MM.1S (cell line): ENCODE measurements at regions not wholly inside any gene's neighbourhood (a gene's known extent, or its start where the extent isn't known, plus 50 kb on each side); places are given as distances from the start of the nearest gene placed in this dataset.

Experiments
- DNase-seq: peaks from one replicate; pipeline ENCODE4 v3.0.0-alpha.2; 2015
- H2AFZ ChIP-seq: fragments of 300-600 bp; sonication (generic); 2 replicates; pipeline ENCODE4 v1.6.0; 2016; ENCODE audit warnings: antibody characterized with exemption, low read length
- H3F3A ChIP-seq: fragments of 300-600 bp; sonication (generic); 2 replicates; pipeline ENCODE4 v1.6.1; 2016; ENCODE audit warnings: mild to moderate bottlenecking, antibody characterized with exemption, low read length, moderate library complexity, mixed read lengths; ENCODE audit not compliant: insufficient read depth
- H3K27ac ChIP-seq: fragments of 300-600 bp; sonication (generic); 2 replicates; pipeline ENCODE4 v1.5.1; 2016; ENCODE audit warnings: mild to moderate bottlenecking, low read length
- H3K27me3 ChIP-seq: fragments of 300-600 bp; sonication (generic); replicated peaks from 2 replicates; pipeline ENCODE4 v1.6.0; 2016; ENCODE audit warnings: low read length; ENCODE audit not compliant: insufficient read depth
- H3K36me3 ChIP-seq: fragments of 300-600 bp; sonication (generic); replicated peaks from 2 replicates; pipeline ENCODE4 v1.6.1; 2016; ENCODE audit warnings: mild to moderate bottlenecking, low read length, mixed read lengths; ENCODE audit not compliant: insufficient read depth
- H3K4me1 ChIP-seq: fragments of 300-600 bp; sonication (generic); 2 replicates; pipeline ENCODE4 v1.6.1; 2016; ENCODE audit warnings: low read length, mixed read lengths
- H3K4me2 ChIP-seq: fragments of 300-600 bp; sonication (generic); 2 replicates; pipeline ENCODE4 v1.6.0; 2016; ENCODE audit warnings: low read depth, low read length
- H3K4me3 ChIP-seq: fragments of 300-600 bp; sonication (generic); 2 replicates; pipeline ENCODE4 v1.5.1; 2016; ENCODE audit warnings: low read length, mixed read lengths
- H3K79me2 ChIP-seq: fragments of 300-600 bp; sonication (generic); 2 replicates; pipeline ENCODE4 v1.6.1; 2016; ENCODE audit warnings: mixed run types, low read length, mixed read lengths
- H3K9ac ChIP-seq: fragments of 300-600 bp; sonication (generic); 2 replicates; pipeline ENCODE4 v1.6.1; 2016; ENCODE audit warnings: low read length, mixed read lengths
- H3K9me2 ChIP-seq: fragments of 300-600 bp; sonication (generic); replicated peaks from 2 replicates; pipeline ENCODE4 v1.6.1; 2016; ENCODE audit warnings: mild to moderate bottlenecking, low read length, mixed read lengths; ENCODE audit not compliant: insufficient read depth
- H3K9me3 ChIP-seq: fragments of 300-600 bp; sonication (generic); replicated peaks from 2 replicates; pipeline ENCODE4 v1.6.1; 2016; ENCODE audit warnings: mild to moderate bottlenecking, low read length, mixed read lengths; ENCODE audit not compliant: insufficient read depth
- H4K20me1 ChIP-seq: fragments of 300-600 bp; sonication (generic); 2 replicates; pipeline ENCODE4 v1.6.1; 2016; ENCODE audit warnings: mild to moderate bottlenecking, low read length, moderate library complexity, mixed read lengths; ENCODE audit not compliant: insufficient read depth
- CTCF ChIP-seq: fragments of 300-600 bp; sonication (generic); IDR thresholded peaks from 2 replicates; pipeline ENCODE4 v1.5.1; 2016; ENCODE audit warnings: antibody characterized with exemption, low read length, mixed read lengths
- EZH2 ChIP-seq: fragments of 300-600 bp; sonication (generic); optimal IDR thresholded peaks from 2 replicates; pipeline ENCODE3; 2017; ENCODE audit warnings: low read depth, mild to moderate bottlenecking, antibody characterized with exemption, low read length, mixed read lengths
- EZH2phosphoT487 ChIP-seq: fragments of 300-600 bp; sonication (generic); IDR thresholded peaks from 2 replicates; pipeline ENCODE4 v1.6.1; 2018; ENCODE audit warnings: antibody characterized with exemption, low read length

- Histone ChIP-seq H3K9me3 (no peaks in the 10 kb centered on the region), H3K27me3 (no peaks in the 10 kb centered on the region), H3K4me2 (no peak overlapping the region), H3K4me1 (no peaks in the 10 kb centered on the region), H3K79me2 (no peaks in the 10 kb centered on the region), H3K9me2 (no peaks in the 10 kb centered on the region), H3K9ac (no peak overlapping the region), H4K20me1 (no peaks in the 10 kb centered on the region), H3K4me3 (no peak overlapping the region), H2AFZ (no peak overlapping the region), H3F3A (no peaks in the 10 kb centered on the region), H3K27ac (no peak overlapping the region), H3K36me3 (no peaks in the 10 kb centered on the region)
- no peak for DNase-seq
- no peak for TF ChIP-seq EZH2phosphoT487
Measured at GRCh38 chr4:133565379-133565778, 416.3 kb downstream of the PCDH10 start.

- Histone ChIP-seq H3K4me1 (no peaks in the 10 kb centered on the region), H3K9ac (no peak overlapping the region), H3K27ac (no peak overlapping the region), H2AFZ (no peak overlapping the region), H3K79me2 (no peaks in the 10 kb centered on the region), H3K36me3 (no peaks in the 10 kb centered on the region), H3K9me3 (no peaks in the 10 kb centered on the region), H3K9me2 (no peaks in the 10 kb centered on the region), H3F3A (no peaks in the 10 kb centered on the region), H4K20me1 (no peaks in the 10 kb centered on the region), H3K4me3 (no peak overlapping the region), H3K27me3 (no peaks in the 10 kb centered on the region), H3K4me2 (no peak overlapping the region)
- DNase-seq = no peak
- TF ChIP-seq EZH2 = no peak
- no peak for TF ChIP-seq CTCF
- TF ChIP-seq EZH2phosphoT487 = no peak
Measured at GRCh38 chr4:133559987-133560386, 410.9 kb downstream of the PCDH10 start.

GRCh38 chr4:133555671-133556070 lies 406.6 kb downstream of the PCDH10 start:
- Histone ChIP-seq H3K79me2 (no peaks in the 10 kb centered on the region), H3K9me3 (no peaks in the 10 kb centered on the region), H3K27me3 (no peaks in the 10 kb centered on the region), H3K9me2 (no peaks in the 10 kb centered on the region), H3F3A (no peaks in the 10 kb centered on the region), H2AFZ (no peak overlapping the region), H3K4me2 (no peak overlapping the region), H3K36me3 (no peaks in the 10 kb centered on the region), H3K4me3 (no peak overlapping the region), H3K27ac (no peak overlapping the region), H3K4me1 (no peaks in the 10 kb centered on the region), H3K9ac (no peak overlapping the region), H4K20me1 (no peaks in the 10 kb centered on the region)
- DNase-seq = no peak
- no peak for TF ChIP-seq EZH2
- no peak for TF ChIP-seq EZH2phosphoT487
- TF ChIP-seq CTCF = no peak

- no peak overlapping the region for H3K9ac ChIP-seq
- H3K27me3 ChIP-seq = no peaks in the 10 kb centered on the region
- H3K9me3 ChIP-seq = no peaks in the 10 kb centered on the region
- no peak for TF ChIP-seq EZH2phosphoT487
- H3K4me2 ChIP-seq = no peak overlapping the region
- H3K9me2 ChIP-seq = no peaks in the 10 kb centered on the region
- no peaks in the 10 kb centered on the region for H3F3A ChIP-seq
- DNase-seq = no peak
- H4K20me1 ChIP-seq = no peaks in the 10 kb centered on the region
- no peaks in the 10 kb centered on the region for H3K36me3 ChIP-seq
- H2AFZ ChIP-seq = no peak overlapping the region
- H3K27ac ChIP-seq = no peak overlapping the region
- no peak overlapping the region for H3K4me3 ChIP-seq
- H3K79me2 ChIP-seq = no peaks in the 10 kb centered on the region
- H3K4me1 ChIP-seq = no peaks in the 10 kb centered on the region
Measured at GRCh38 chr4:133550436-133550835, 401.3 kb downstream of the PCDH10 start.
